Keratinocyte (primary cell): ENCODE measurements at regions not wholly inside any gene's neighbourhood (a gene's known extent, or its start where the extent isn't known, plus 50 kb on each side); places are given as distances from the start of the nearest gene placed in this dataset.

Source experiments
- DNase-seq: peaks from one replicate; pipeline ENCODE4 v3.0.0-alpha.2; 2011; ENCODE audit warnings: low read depth, missing footprints, low spot score
- FAIRE-seq: peaks from 2 replicates; lab custom pipeline; 2011; peaks lifted over from hg19 to GRCh38; lab: Jason Lieb, UNC
- H2AFZ ChIP-seq: 2 replicates; pipeline ENCODE4 v1.6.0; 2012; ENCODE audit warnings: low read length, control low read depth, inconsistent platforms; ENCODE audit not compliant: control insufficient read depth
- H3K27ac ChIP-seq: 2 replicates; pipeline ENCODE4 v1.5.1; 2011; ENCODE audit warnings: low read length; ENCODE audit not compliant: control insufficient read depth, insufficient read depth
- H3K27me3 ChIP-seq: 3 replicates; pipeline ENCODE4 v1.6.0; 2011; ENCODE audit warnings: low read length; ENCODE audit not compliant: control insufficient read depth, insufficient read depth; ENCODE audit errors: extremely low read depth
- H3K36me3 ChIP-seq, 2 experiments: 2 replicates in 1 of 2; 3 replicates in 1 of 2; pipeline ENCODE4 v1.5.1; 2011; ENCODE audit warnings: low read length in 2 of 2, mild to moderate bottlenecking in 1 of 2; ENCODE audit not compliant: control insufficient read depth in 2 of 2, insufficient read depth in 2 of 2; ENCODE audit errors: extremely low read depth in 1 of 2
- H3K4me1 ChIP-seq: 3 replicates; pipeline ENCODE4 v1.5.1; 2011; ENCODE audit warnings: low read length; ENCODE audit not compliant: control insufficient read depth, insufficient read depth; ENCODE audit errors: extremely low read depth
- H3K4me2 ChIP-seq: 3 replicates; pipeline ENCODE4 v1.6.0; 2011; ENCODE audit warnings: low read depth, low read length; ENCODE audit not compliant: control insufficient read depth, insufficient read depth; ENCODE audit errors: extremely low read depth
- H3K4me3 ChIP-seq, 3 experiments: fragments of 200-600 bp in 1 of 3; sonication (generic) in 1 of 3; 2 replicates in 2 of 3; 3 replicates in 1 of 3; pipeline ENCODE4 v1.5.1; 2011 to 2016; ENCODE audit warnings: low read length in 3 of 3, mild to moderate bottlenecking in 3 of 3, control low read depth in 2 of 3, inconsistent platforms in 1 of 3, low read depth in 1 of 3, mixed read lengths in 1 of 3, mixed run types in 1 of 3, moderate library complexity in 1 of 3; ENCODE audit not compliant: control insufficient read depth in 2 of 3, insufficient read depth in 2 of 3; ENCODE audit errors: extremely low read depth in 1 of 3
- H3K79me2 ChIP-seq: 2 replicates; pipeline ENCODE4 v1.6.0; 2012; ENCODE audit warnings: low read length; ENCODE audit not compliant: control insufficient read depth, insufficient read depth
- H3K9ac ChIP-seq: 3 replicates; pipeline ENCODE4 v1.6.0; 2011; ENCODE audit warnings: low read length; ENCODE audit not compliant: control insufficient read depth, insufficient read depth; ENCODE audit errors: extremely low read depth
- H3K9me1 ChIP-seq: 3 replicates; pipeline ENCODE4 v1.6.0; 2011; ENCODE audit warnings: low read length; ENCODE audit not compliant: control insufficient read depth, insufficient read depth; ENCODE audit errors: extremely low read depth
- H3K9me3 ChIP-seq: 2 replicates; pipeline ENCODE4 v1.5.1; 2012; ENCODE audit warnings: low read depth, low read length; ENCODE audit not compliant: control insufficient read depth
- H4K20me1 ChIP-seq: 3 replicates; pipeline ENCODE4 v1.6.0; 2011; ENCODE audit warnings: low read length; ENCODE audit not compliant: control insufficient read depth, insufficient read depth; ENCODE audit errors: extremely low read depth
- CTCF ChIP-seq, 3 experiments: IDR thresholded peaks in 1 of 3; conservative IDR thresholded peaks in 1 of 3; optimal IDR thresholded peaks in 1 of 3; 2 replicates in 2 of 3; 3 replicates in 1 of 3; pipeline versions ENCODE3 to v1.5.1; 2011; ENCODE audit warnings: low read length in 3 of 3, mild to moderate bottlenecking in 3 of 3, moderate library complexity in 2 of 3, control low read depth in 1 of 3, inconsistent platforms in 1 of 3; ENCODE audit not compliant: insufficient read depth in 2 of 3; ENCODE audit errors: extremely low read depth in 1 of 3
- EZH2 ChIP-seq: IDR thresholded peaks from one replicate; pipeline ENCODE4 v1.6.1; 2012; ENCODE audit warnings: inconsistent platforms, mild to moderate bottlenecking, low read length, moderate library complexity
- dilution Hi-C: fragments of 300-500 bp; cut with MboI; formaldehyde crosslinking; loops from one replicate; pipeline ENCODE4 v1.7.0; 2020; ENCODE audit warnings: low sequenced_read_pairs; ENCODE audit not compliant: extremely low pct_ligation_motif_present

DNA sequence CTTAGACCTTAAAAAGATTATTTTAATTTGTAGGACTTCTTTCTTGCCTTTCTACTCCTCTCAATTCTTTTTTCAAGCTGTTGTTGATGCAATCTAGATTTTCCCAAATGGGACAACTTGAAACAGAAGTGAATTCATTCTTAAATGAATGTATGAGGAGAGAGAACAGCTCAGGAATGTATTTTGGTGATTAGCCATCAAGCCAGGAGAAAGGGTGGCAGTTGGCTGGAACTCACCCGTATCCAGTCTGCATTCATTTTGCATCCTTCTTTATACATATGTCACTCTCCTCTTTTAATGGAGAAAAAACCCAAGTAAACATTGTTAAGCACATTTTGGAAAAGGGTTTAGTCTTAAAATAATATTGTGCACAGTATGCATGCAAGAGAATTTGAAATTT lies 251.3 kb downstream of the REEP3 start:
- Histone ChIP-seq H4K20me1 (no peaks in the 10 kb centered on the region), H3K4me3 (no peak overlapping the region), H3K27ac (no peak overlapping the region), H3K4me2 (no peak overlapping the region), H3K9me3 (no peaks in the 10 kb centered on the region), H3K79me2 (no peaks in the 10 kb centered on the region), H3K9ac (no peak overlapping the region), H3K4me1 (no peaks in the 10 kb centered on the region), H2AFZ (no peak overlapping the region), H3K27me3 (no peaks in the 10 kb centered on the region), H3K9me1 (no peaks in the 10 kb centered on the region), H3K36me3 (no peaks in the 10 kb centered on the region)
- no peak for TF ChIP-seq EZH2
- TF ChIP-seq CTCF (optimal IDR thresholded peaks at IDR 0.05 in 1 of 3, IDR thresholded peaks at IDR 0.05 in 1 of 3, conservative IDR thresholded peaks at IDR 0.05 in 1 of 3; ENCODE audit: extremely low read depth in 1 of 3, insufficient read depth in 2 of 3, low read length in 3 of 3) = no peak
- no peak for FAIRE-seq
- dilution Hi-C loops = no loop called here
- DNase-seq = no peak

DNA sequence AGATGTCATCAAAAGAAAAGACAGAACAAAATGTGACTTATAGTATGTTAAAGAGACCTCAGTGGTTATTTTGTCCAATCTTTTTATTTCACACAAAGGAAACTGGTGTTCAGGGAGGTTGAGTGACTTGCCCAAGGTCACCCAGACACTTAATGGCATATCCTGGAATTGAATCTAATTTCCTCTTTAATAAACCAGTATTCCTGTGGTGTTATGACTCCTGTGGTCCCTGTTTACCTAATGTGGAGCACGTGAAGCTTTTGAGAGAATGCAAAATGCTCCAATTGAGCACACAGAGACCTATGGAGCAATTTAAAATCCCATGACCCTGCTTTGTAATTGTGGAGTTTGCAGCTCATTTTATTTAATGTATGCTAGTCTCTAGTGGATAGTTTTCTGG lies 251.9 kb downstream of the REEP3 start:
- Histone ChIP-seq H3K36me3 (no peaks in the 10 kb centered on the region), H3K79me2 (no peaks in the 10 kb centered on the region), H3K27ac (no peak overlapping the region), H4K20me1 (no peaks in the 10 kb centered on the region), H3K4me3 (no peak overlapping the region), H3K4me2 (no peak overlapping the region), H3K9me1 (no peaks in the 10 kb centered on the region), H2AFZ (no peak overlapping the region), H3K9me3 (no peaks in the 10 kb centered on the region), H3K9ac (no peak overlapping the region), H3K27me3 (no peaks in the 10 kb centered on the region), H3K4me1 (no peaks in the 10 kb centered on the region)
- TF ChIP-seq CTCF (optimal IDR thresholded peaks at IDR 0.05 in 1 of 3, IDR thresholded peaks at IDR 0.05 in 1 of 3, conservative IDR thresholded peaks at IDR 0.05 in 1 of 3; ENCODE audit: extremely low read depth in 1 of 3, insufficient read depth in 2 of 3, low read length in 3 of 3) (no peak), EZH2 (no peak)
- dilution Hi-C loops = no loop called here
- FAIRE-seq (no peak), DNase-seq (no peak)
